Stimulated activated naive B cell treated with anti-CD40 and anti-IgM and Interleukin-4, amounts not matched to agents 10 μg/mL and 1 μg/mL and 100 μg/mL, for 72 hours (primary cell): ENCODE measurements at regions not wholly inside any gene's neighbourhood (a gene's known extent, or its start where the extent isn't known, plus 50 kb on each side); places are given as distances from the start of the nearest gene placed in this dataset.

ENCODE experiments used
- ATAC-seq, 2 donors: fragments of 150-1000 bp; cut with Tn5 transposase; replicated peaks; 2 replicates each; pipeline ENCODE4 v1.10.0; 2021; ENCODE audit warnings: moderate library complexity in 1 of 2
- DNase-seq: peaks from one replicate; pipeline ENCODE4 v3.0.0; 2021
- H3K27ac Mint-ChIP-seq: one replicate; pipeline ENCODE4 v1.8.0; 2022; ENCODE audit warnings: mild to moderate bottlenecking, mixed read lengths
- H3K27me3 Mint-ChIP-seq, 2 donors: one replicate each; pipeline ENCODE4 v1.8.0; 2022; ENCODE audit warnings: mixed read lengths in 2 of 2
- H3K36me3 Mint-ChIP-seq, 2 donors: one replicate each; pipeline ENCODE4 v1.8.0; 2022; ENCODE audit warnings: mixed read lengths in 2 of 2, mild to moderate bottlenecking in 1 of 2
- H3K4me1 Mint-ChIP-seq, 2 donors: one replicate each; pipeline ENCODE4 v1.8.0; 2022; ENCODE audit warnings: mixed read lengths in 2 of 2, mild to moderate bottlenecking in 1 of 2
- H3K4me3 Mint-ChIP-seq, 2 donors: one replicate each; pipeline ENCODE4 v1.8.0; 2022; ENCODE audit warnings: mild to moderate bottlenecking in 2 of 2, mixed read lengths in 2 of 2, moderate library complexity in 1 of 2
- H3K9me3 Mint-ChIP-seq, 2 donors: one replicate each; pipeline ENCODE4 v1.8.0; 2022; ENCODE audit warnings: mixed read lengths in 2 of 2, mild to moderate bottlenecking in 1 of 2

GRCh38 chr4:11881364-11881763 is 452.7 kb upstream of the HS3ST1 start:
- Mint-ChIP-seq H3K4me1 (no peaks in the 10 kb centered on the region), H3K9me3 (peaks cover 7 to 9% of the 10 kb centered on the region in 2 donors), H3K4me3 (no peak overlapping the region), H3K36me3 (no peaks in the 10 kb centered on the region), H3K27ac (no peak overlapping the region), H3K27me3 (peaks cover 0 to 9% of the 10 kb centered on the region in 2 donors)
- no peak for DNase-seq
- ATAC-seq = no peak

DNA sequence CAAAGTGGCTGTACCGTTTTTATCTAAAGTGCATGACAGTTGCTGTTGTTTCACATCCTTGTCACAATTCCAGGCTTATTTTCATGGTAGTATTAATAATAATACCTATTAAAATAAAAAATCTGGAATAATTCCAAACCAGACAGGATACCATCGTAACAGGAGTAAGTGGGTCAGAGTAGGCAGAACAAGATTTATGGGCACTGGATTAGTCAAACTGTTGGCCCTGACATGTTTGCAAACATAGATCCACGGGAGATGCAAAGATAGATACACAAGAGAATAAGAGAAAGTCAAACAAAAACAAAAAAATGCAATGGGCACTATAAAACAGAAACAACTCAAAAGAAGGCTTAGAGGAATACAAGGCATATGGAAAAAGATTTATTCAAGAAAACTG is 449.5 kb upstream of the HS3ST1 start:
- Mint-ChIP-seq H3K4me3 (no peak overlapping the region), H3K9me3 (peaks cover 9 to 15% of the 10 kb centered on the region in 2 donors), H3K36me3 (no peaks in the 10 kb centered on the region), H3K4me1 (no peaks in the 10 kb centered on the region), H3K27me3 (peaks cover 0 to 1% of the 10 kb centered on the region in 2 donors), H3K27ac (no peak overlapping the region)
- ATAC-seq = no peak
- no peak for DNase-seq

- DNase-seq (no peak), ATAC-seq (no peak)
- H3K4me1 Mint-ChIP-seq = no peaks in the 10 kb centered on the region
- H3K36me3 Mint-ChIP-seq = no peaks in the 10 kb centered on the region
- H3K4me3 Mint-ChIP-seq = no peak overlapping the region
- H3K27me3 Mint-ChIP-seq = no peaks in the 10 kb centered on the region
- H3K27ac Mint-ChIP-seq = no peak overlapping the region
- H3K9me3 Mint-ChIP-seq = peaks cover 9 to 15% of the 10 kb centered on the region in 2 donors
Measured at GRCh38 chr4:11876104-11876503, 447.4 kb upstream of the HS3ST1 start.

DNA sequence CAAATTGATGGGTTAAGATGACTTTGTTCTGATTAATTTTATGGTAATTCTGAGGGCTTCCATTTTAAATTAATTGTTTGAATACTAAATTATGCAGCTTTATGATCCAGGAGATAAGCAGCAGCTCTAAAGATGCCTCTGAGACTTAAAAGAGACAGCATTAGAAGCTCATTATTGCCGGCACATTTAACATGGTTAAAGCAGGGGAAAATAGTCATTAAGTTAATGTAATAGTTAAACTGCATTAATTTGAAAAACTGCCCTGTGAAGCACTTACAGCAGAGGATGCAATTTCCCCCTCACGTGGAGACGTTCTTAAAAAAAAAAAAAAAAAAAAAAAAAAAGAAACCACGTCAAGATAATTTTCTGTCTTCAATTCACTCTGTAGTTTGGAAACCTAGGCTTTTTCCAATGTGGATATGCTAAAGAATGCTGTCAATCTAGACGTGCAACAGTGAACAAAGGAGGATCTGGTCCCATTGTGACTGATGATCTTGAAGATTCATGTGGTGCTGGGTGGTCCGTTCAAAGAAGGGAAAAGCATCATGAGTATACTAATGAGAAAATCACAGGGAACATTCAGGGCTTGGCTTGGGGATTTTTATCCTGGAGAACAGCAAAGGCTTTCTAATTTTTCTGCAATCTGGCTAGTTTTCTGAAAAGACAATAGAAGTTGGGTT is 440.6 kb upstream of the HS3ST1 start:
- H3K36me3 Mint-ChIP-seq = no peaks in the 10 kb centered on the region
- peaks cover 0 to 4% of the 10 kb centered on the region in 2 donors for H3K4me1 Mint-ChIP-seq
- ATAC-seq (no peak), DNase-seq (no peak)
- no peaks in the 10 kb centered on the region for H3K9me3 Mint-ChIP-seq
- no peaks in the 10 kb centered on the region for H3K27me3 Mint-ChIP-seq
- H3K27ac Mint-ChIP-seq = no peak overlapping the region
- no peak overlapping the region for H3K4me3 Mint-ChIP-seq

DNA sequence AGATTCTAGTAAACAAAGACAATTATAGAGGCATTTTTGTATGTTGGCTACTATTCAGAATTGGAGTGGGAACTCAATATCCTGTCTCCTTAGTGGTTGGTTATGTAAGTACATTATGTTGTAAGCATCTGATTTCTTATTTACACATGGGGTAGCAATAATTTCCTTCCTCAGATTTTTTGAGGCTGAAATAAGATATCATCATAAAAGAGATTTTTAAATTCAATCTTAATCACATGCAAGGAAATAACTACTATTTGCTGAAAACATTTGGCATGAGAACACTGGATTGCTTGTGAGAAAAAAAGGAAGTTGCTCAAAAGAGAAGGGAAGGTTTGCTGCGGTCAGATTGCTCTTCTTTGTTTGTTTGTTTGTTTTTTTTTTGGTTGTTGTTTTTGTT is 437.7 kb upstream of the HS3ST1 start:
- ATAC-seq = no peak
- Mint-ChIP-seq H3K9me3 (peaks cover 4% of the 10 kb centered on the region in 2 donors), H3K27ac (no peak overlapping the region), H3K36me3 (no peaks in the 10 kb centered on the region), H3K27me3 (peaks cover 0 to 5% of the 10 kb centered on the region in 2 donors), H3K4me3 (no peak overlapping the region), H3K4me1 (peaks cover 0 to 5% of the 10 kb centered on the region in 2 donors)
- no peak for DNase-seq

- Mint-ChIP-seq H3K27me3 (peaks cover 0 to 5% of the 10 kb centered on the region in 2 donors), H3K4me3 (no peak overlapping the region), H3K9me3 (peaks cover 4 to 6% of the 10 kb centered on the region in 2 donors), H3K27ac (no peak overlapping the region), H3K4me1 (peaks cover 0 to 5% of the 10 kb centered on the region in 2 donors), H3K36me3 (no peaks in the 10 kb centered on the region)
- ATAC-seq = no peak
- no peak for DNase-seq
Measured at GRCh38 chr4:11860996-11861395, 432.3 kb upstream of the HS3ST1 start.

DNA sequence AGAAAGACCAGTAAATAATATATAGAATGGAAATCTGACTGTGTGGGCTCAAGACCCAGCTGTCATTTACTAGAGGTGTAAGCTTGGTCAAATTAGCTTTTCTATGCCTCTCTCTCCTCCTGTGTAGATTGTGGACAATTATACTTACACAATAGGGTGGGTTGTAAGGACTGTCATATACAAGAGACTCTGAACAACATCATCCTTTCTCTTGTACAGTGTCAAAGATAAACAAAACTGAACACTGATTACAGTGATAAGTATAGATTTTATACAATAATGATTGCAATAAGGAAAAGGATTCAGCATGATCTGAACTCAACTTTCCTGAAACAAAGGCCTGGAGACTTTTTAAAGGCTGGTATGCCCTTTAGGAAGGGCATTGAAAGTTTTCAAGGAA is 429.2 kb upstream of the HS3ST1 start:
- Mint-ChIP-seq H3K4me1 (no peaks in the 10 kb centered on the region), H3K27me3 (no peaks in the 10 kb centered on the region), H3K9me3 (peaks cover 2 to 6% of the 10 kb centered on the region in 2 donors), H3K27ac (no peak overlapping the region), H3K4me3 (no peak overlapping the region), H3K36me3 (no peaks in the 10 kb centered on the region)
- ATAC-seq (no peak), DNase-seq (no peak)

DNA sequence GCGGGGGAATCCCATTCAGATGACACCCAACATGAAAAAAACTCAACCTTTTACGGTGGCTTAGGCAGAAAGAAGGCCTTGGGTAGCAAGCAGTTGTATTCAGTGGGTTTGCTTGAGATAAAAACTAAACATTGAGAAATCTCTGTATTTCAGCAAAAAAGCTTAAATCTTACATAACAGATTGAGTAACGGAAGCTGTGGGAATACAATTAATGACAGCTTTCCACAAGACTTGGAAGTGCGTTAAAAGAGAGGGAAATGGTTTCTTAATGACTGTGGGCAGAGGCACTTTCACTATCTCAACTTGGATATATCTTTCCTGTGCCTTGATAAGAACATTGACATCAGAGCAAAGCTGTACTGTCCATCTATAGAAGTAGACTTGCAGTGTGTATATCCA is 418.5 kb upstream of the HS3ST1 start:
- Mint-ChIP-seq H3K4me1 (peaks cover 3 to 8% of the 10 kb centered on the region in 2 donors), H3K27ac (no peak overlapping the region)

GRCh38 chr4:11843927-11844326 is 415.2 kb upstream of the HS3ST1 start:
- ATAC-seq = peak; percentile 78 to 87
- H3K4me1 Mint-ChIP-seq = peaks cover 3 to 8% of the 10 kb centered on the region in 2 donors
- no peak overlapping the region for H3K27ac Mint-ChIP-seq
- no peak overlapping the region for H3K4me3 Mint-ChIP-seq
- no peaks in the 10 kb centered on the region for H3K36me3 Mint-ChIP-seq
- no peak for DNase-seq
- peaks cover 0 to 4% of the 10 kb centered on the region in 2 donors for H3K27me3 Mint-ChIP-seq
- no peaks in the 10 kb centered on the region for H3K9me3 Mint-ChIP-seq

More for the DNA sequence above, 418.5 kb upstream of the HS3ST1 start:
- H3K9me3 Mint-ChIP-seq = no peaks in the 10 kb centered on the region
- no peak overlapping the region for H3K4me3 Mint-ChIP-seq
- ATAC-seq (peak in 1 of 2 donors; percentile 18), DNase-seq (no peak)
- H3K27me3 Mint-ChIP-seq = no peaks in the 10 kb centered on the region
- H3K36me3 Mint-ChIP-seq = no peaks in the 10 kb centered on the region

DNA sequence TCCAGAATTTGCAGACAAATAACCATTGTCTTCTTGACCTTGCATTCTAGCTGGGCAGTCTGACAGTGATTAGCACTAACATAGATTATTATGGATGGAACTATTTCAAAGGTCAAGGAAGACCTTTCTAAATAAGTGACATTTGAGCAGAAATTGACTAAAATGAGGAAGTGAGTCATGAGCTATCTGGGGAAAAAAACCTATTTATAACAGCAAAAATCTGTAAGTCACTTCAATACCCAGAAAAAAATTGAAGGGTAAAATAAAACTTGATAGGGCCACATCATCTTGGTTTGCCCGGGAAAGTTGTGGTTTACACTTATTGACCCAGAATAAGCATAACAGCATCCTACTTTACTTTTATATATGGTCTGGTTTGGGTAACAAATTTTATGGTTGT is 414.6 kb upstream of the HS3ST1 start:
- DNase-seq (no peak), ATAC-seq (peak; percentile 44 to 62)
- H3K4me1 Mint-ChIP-seq = peaks cover 3 to 8% of the 10 kb centered on the region in 2 donors
- H3K4me3 Mint-ChIP-seq = no peak overlapping the region
- H3K9me3 Mint-ChIP-seq = no peaks in the 10 kb centered on the region
- H3K27ac Mint-ChIP-seq = no peak overlapping the region
- peaks cover 0 to 4% of the 10 kb centered on the region in 2 donors for H3K27me3 Mint-ChIP-seq
- no peaks in the 10 kb centered on the region for H3K36me3 Mint-ChIP-seq

DNA sequence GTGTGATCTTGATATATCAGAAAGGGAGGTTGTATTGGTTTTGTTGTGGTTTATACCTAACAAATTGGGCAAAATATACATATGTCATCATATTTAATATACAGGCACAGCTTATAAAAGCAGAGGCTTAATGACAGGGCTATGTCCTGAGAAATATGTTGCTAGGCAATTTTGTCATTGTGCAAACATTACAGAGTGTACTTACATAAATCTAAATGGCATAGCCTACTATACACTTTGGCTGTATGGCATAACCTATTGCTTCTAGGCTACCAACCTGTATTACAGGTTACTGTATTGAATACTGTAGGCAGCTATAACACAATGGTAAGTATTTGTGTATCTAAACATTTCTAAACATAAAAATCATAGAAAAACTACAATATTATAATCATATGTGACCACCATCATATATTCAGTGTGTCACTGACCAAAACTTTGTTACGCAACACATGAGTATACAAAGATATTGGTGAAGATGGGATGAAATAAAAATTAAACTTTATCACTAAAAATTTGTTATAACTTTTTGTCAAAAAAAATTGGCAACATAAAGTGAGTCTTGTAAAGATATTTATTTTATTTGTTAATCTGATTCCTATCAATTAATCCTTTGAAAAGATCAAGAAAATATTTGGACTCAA is 414.0 kb upstream of the HS3ST1 start:
- DNase-seq = no peak
- no peak overlapping the region for H3K27ac Mint-ChIP-seq
- peaks cover 3 to 4% of the 10 kb centered on the region in 2 donors for H3K9me3 Mint-ChIP-seq
- no peak for ATAC-seq
- peaks cover 0 to 7% of the 10 kb centered on the region in 2 donors for H3K27me3 Mint-ChIP-seq
- H3K4me3 Mint-ChIP-seq = no peak overlapping the region
- peaks cover 3 to 8% of the 10 kb centered on the region in 2 donors for H3K4me1 Mint-ChIP-seq
- H3K36me3 Mint-ChIP-seq = no peaks in the 10 kb centered on the region

- Mint-ChIP-seq H3K9me3 (peaks cover 3 to 4% of the 10 kb centered on the region in 2 donors), H3K4me3 (no peak overlapping the region), H3K36me3 (no peaks in the 10 kb centered on the region), H3K27me3 (peaks cover 0 to 10% of the 10 kb centered on the region in 2 donors), H3K27ac (no peak overlapping the region), H3K4me1 (peaks cover 3 to 8% of the 10 kb centered on the region in 2 donors)
- DNase-seq (no peak), ATAC-seq (no peak)
Measured at GRCh38 chr4:11839889-11840288, 411.2 kb upstream of the HS3ST1 start.

DNA sequence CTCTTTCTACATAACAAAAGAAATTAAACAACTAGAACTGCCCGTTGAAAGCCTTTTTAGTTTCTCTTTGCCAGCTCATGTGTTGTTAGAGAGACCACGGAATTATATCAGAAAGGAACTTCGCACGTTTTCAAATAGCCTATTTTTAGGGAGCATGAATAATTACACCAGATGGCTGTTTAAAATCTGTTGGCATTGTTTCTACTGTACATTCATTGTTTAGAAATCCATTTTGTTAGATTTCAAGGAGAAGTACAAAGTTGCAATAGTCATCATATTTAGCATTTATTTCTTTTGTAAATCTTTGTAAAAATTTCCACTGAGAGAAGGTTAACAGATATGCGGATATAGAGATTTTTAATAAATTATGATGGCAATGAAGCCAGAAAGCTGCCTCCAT is 403.0 kb upstream of the HS3ST1 start:
- no peaks in the 10 kb centered on the region for H3K4me1 Mint-ChIP-seq
- peaks cover 0 to 7% of the 10 kb centered on the region in 2 donors for H3K27me3 Mint-ChIP-seq
- H3K9me3 Mint-ChIP-seq = no peaks in the 10 kb centered on the region
- H3K27ac Mint-ChIP-seq = no peak overlapping the region
- H3K36me3 Mint-ChIP-seq = no peaks in the 10 kb centered on the region
- ATAC-seq (no peak), DNase-seq (no peak)
- no peak overlapping the region for H3K4me3 Mint-ChIP-seq

DNA sequence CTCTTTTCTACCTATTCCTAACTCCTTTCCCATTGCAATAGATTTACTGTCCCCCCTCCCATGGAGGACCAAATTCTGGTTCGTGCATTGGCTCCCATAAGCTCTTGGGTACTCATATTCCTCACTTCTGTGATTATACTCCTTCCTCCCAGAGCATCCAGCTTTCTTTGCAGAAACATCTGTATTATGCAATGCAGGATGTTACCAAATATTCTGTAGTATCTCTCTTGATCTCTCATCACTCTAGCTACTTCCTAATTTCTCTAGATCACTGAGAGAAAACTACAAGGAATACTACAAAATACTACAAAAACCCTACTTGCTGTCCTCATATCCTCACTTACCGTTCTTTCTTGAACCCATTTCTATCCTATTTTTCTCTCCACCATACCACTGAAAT is 395.9 kb upstream of the HS3ST1 start:
- no peak for DNase-seq
- Mint-ChIP-seq H3K9me3 (peaks cover 5 to 15% of the 10 kb centered on the region in 2 donors), H3K36me3 (no peaks in the 10 kb centered on the region), H3K27me3 (peaks cover 0 to 1% of the 10 kb centered on the region in 2 donors), H3K4me1 (no peaks in the 10 kb centered on the region), H3K4me3 (no peak overlapping the region), H3K27ac (no peak overlapping the region)
- ATAC-seq = no peak

DNA sequence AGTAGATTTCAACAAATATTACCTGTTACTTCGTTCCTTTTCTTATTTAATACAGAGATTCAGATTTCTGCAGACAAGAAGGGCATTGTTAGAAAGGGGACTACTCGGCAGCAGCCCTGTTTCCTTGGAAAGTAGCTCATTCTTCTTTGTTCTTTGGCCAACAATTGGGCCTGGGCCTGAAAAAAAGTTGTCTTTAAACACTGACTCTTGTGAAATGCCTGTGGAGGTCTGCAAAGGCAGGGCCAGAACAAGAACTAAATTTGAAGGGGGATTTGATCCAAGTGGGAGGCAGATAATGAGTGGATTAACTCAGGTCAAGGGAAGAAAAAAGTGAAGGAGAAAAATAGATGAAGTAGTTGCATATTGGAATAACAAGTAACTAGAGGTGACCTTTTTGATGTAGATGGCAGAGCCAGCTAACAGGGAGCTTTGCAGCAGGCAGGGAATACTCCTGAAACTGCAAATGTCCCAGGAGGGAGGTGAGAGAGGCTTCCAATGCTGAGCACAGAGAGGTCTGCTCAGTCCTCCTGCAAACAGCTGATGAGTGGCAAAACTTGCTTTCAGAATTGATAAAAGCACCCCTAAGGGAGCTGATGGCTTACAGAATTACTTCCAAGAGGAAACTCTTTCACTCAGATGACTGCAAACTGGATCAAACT is 393.2 kb upstream of the HS3ST1 start:
- no peaks in the 10 kb centered on the region for H3K27me3 Mint-ChIP-seq
- no peaks in the 10 kb centered on the region for H3K4me1 Mint-ChIP-seq
- DNase-seq (no peak), ATAC-seq (no peak)
- H3K9me3 Mint-ChIP-seq = peaks cover 5 to 15% of the 10 kb centered on the region in 2 donors
- no peaks in the 10 kb centered on the region for H3K36me3 Mint-ChIP-seq
- H3K4me3 Mint-ChIP-seq = no peak overlapping the region
- H3K27ac Mint-ChIP-seq = no peak overlapping the region
